ENCODE measurements at regions not wholly inside any gene's neighbourhood (a gene's known extent, or its start where the extent isn't known, plus 50 kb on each side); places are given as distances from the start of the nearest gene placed in this dataset.
"Not testable (repeated sequence)": the region's sequence is repeated elsewhere in the genome, so short reads cannot be mapped to it uniquely, and the experiment has no call there.

- Histone ChIP-seq H3K36me3 (ENCODE audit: insufficient read depth) (no peaks in the 10 kb centered on the region), H3K4me1 (ENCODE audit: insufficient read depth) (no peaks in the 10 kb centered on the region), H3K27ac (ENCODE audit: low read depth) (no peak overlapping the region), H3K4me3 (ENCODE audit: low read depth, low read length) (no peak overlapping the region)
- no peak for DNase-seq (ENCODE audit: extremely low spot score)
- WGBS: 52% methylated on average over 6 of the region's 6 CpGs
These were observed 75.1 kb upstream of the GNG12 start for GRCh38 chr1:67908250-67908936.

- not testable (repeated sequence) for H3K36me3 ChIP-seq (ENCODE audit: insufficient read depth); DNase-seq (ENCODE audit: extremely low spot score); H3K4me3 ChIP-seq (ENCODE audit: low read depth, low read length); H3K27ac ChIP-seq (ENCODE audit: low read depth); H3K4me1 ChIP-seq (ENCODE audit: insufficient read depth)
- WGBS: 67% methylated on average over 4 of the region's 4 CpGs
These were observed 74.2 kb upstream of the GNG12 start for GRCh38 chr1:67907467-67907866.

- H3K4me1 ChIP-seq (ENCODE audit: insufficient read depth); H3K36me3 ChIP-seq (ENCODE audit: insufficient read depth); H3K27ac ChIP-seq (ENCODE audit: low read depth); DNase-seq (ENCODE audit: extremely low spot score); H3K4me3 ChIP-seq (ENCODE audit: low read depth, low read length): not testable (repeated sequence)
- 90% methylated on average over 2 of the region's 2 CpGs for WGBS
These were observed 72.7 kb upstream of the GNG12 start for GRCh38 chr1:67906015-67906414.

DNA sequence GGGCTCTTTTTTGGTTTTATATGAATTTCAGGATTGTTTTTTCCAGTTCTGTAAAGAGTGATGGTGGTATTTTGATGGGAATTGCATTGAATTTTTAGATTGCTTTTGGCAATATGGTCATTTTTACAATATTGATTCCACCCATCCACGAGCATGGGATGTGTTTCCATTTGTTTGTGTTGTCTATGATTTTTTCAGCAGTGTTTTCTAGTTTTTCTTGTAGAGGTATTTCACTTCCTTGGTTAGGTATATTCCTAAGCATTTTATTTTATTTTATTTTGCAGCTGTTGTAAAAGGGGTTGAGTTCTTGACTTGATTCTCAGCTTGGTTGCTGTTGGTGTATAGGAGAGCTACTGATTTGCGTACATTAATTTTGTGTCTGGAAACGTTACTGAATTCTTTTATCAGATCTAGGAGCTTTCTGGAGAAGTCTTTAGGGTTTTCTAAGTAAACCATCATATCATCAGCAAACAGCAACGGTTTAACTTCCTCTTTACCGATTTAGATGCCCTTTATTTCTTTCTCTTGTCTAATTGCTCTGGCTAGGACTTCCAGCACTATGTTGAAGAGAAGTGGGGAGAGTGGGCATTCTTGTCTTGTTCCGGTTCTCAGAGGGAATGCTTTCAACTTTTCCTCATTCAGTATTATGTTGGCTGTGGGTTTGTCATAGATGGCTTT, 69.4 kb upstream of the GNG12 start:
- not testable (repeated sequence) for H3K27ac ChIP-seq (ENCODE audit: low read depth); H3K36me3 ChIP-seq (ENCODE audit: insufficient read depth); H3K4me3 ChIP-seq (ENCODE audit: low read depth, low read length); H3K4me1 ChIP-seq (ENCODE audit: insufficient read depth); DNase-seq (ENCODE audit: extremely low spot score)
- 79% methylated on average over 6 of the region's 6 CpGs for WGBS

DNA sequence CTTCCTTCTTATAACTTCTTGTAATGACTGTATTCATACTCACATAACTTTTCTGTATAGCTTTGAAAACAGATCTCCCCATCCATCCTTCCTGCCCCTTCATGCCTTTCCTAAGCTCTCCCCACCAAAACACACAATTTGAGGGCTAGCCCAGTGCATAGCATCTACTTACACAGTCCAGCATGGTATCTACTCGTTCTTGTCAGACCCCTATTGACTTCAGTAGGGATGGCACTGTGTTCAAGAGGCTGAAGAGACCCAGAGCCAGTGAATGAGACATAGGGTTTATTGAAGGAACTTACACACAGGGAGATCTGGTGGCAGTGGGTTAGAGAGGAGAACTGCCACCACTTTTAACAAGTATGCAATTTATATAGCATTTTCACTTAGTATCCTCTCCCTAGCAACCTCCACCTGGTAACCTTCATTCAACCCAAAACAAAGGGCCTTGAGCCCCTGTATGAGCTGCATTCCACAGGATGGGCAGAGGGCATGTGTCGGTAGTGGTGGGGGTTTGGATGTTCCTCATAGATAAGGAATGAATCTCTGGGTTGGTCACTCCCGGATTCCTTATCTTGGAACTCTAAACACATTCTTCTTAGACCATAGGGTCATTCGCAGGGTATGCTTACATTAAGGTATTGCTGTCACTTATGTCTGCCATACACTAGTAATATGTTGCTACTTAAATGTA, 64.9 kb upstream of the GNG12 start:
- WGBS: 59% methylated on average over 4 of the region's 4 CpGs
- DNase-seq (ENCODE audit: extremely low spot score): no peak
- no peak overlapping the region for H3K4me3 ChIP-seq (ENCODE audit: low read depth, low read length)
- no peak overlapping the region for H3K27ac ChIP-seq (ENCODE audit: low read depth)
- no peaks in the 10 kb centered on the region for H3K36me3 ChIP-seq (ENCODE audit: insufficient read depth)
- H3K4me1 ChIP-seq (ENCODE audit: insufficient read depth): no peaks in the 10 kb centered on the region

DNA sequence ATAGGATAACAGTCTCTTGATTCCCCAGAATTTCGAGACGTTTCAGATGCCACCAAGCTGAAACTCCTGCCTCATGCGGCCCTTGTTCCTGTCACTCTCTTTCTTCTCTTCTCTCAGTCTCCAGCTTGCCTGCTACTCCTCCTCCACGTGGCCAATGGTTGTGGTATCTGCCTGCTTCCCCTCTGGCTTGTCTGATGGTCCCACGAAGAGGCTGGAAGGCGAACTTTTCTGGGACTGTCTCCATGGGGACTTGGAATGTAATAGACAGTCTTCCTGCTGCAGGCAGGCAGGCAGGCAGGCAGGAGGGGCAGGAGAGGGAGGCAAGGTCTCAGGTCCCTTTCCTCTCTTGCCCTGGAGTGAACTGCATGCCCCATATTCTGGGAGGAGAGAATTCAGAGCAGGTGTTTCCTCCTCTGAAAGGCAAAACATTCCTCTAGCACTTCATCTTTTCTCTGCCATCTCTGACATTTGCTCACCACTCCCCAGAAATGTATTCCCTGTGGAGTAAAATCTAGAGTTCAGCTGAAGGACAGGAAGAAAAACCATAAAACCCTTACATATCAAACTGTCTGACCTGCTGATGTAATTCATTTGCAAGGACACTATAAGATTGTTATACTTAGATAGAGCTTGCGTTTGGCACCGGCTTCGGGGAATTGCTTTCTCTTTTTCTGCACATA, 64.1 kb upstream of the GNG12 start:
- DNase-seq (ENCODE audit: extremely low spot score): no peak
- Histone ChIP-seq H3K4me3 (ENCODE audit: low read depth, low read length) (no peak overlapping the region), H3K36me3 (ENCODE audit: insufficient read depth) (no peaks in the 10 kb centered on the region), H3K4me1 (ENCODE audit: insufficient read depth) (no peaks in the 10 kb centered on the region), H3K27ac (ENCODE audit: low read depth) (no peak overlapping the region)
- WGBS: 42% methylated on average over 9 of the region's 9 CpGs

- no peak for DNase-seq (ENCODE audit: extremely low spot score)
- Histone ChIP-seq H3K4me3 (ENCODE audit: low read depth, low read length) (no peak overlapping the region), H3K4me1 (ENCODE audit: insufficient read depth) (no peaks in the 10 kb centered on the region), H3K27ac (ENCODE audit: low read depth) (no peak overlapping the region), H3K36me3 (ENCODE audit: insufficient read depth) (no peaks in the 10 kb centered on the region)
- WGBS: 80% methylated on average over 6 of the region's 6 CpGs
These were observed 63.6 kb upstream of the GNG12 start for GRCh38 chr1:67896826-67897225.

DNA sequence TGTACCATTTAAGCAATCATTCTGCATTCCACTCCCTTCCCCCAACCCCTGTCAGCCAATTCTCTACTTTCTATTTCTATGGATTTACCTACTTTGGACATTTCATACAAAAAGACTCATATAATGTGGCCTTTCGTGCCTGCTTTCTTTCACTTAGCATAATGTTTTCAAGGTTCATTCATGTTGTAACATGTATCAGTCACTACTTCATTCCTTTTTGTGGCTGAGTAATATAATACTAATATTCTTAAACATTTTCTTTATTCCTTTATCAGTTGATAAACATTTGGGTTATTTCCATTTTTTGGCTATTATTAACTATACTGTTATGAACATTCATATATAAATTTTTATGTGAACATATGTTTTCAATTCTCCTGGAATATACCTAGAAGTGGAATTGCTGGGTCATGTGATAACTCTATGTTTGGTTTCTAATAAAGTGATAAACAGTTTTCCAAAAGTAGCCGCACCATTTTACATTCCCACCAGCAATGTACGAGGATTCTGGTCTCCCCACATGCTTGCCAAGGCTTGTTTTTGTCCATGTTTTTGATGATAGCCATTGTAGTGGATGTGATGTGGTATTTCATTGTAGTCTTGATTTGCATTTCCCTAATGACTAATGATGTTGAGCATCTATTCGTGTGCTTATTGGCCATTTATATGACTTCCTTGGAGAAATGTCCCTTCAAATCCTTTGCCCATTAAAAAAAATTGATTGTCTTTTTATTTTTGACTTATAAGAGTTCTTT, 61.9 kb upstream of the GNG12 start:
- no peak for DNase-seq (ENCODE audit: extremely low spot score)
- WGBS: 89% methylated on average over 4 of the region's 4 CpGs

GRCh38 chr1:67893126-67893495, 59.8 kb upstream of the GNG12 start:
- 80% methylated on average over 3 of the region's 3 CpGs for WGBS
- Histone ChIP-seq H3K4me1 (ENCODE audit: insufficient read depth) (no peaks in the 10 kb centered on the region), H3K27ac (ENCODE audit: low read depth) (no peak overlapping the region), H3K4me3 (ENCODE audit: low read depth, low read length) (no peak overlapping the region), H3K36me3 (ENCODE audit: insufficient read depth) (no peaks in the 10 kb centered on the region)
- DNase-seq (ENCODE audit: extremely low spot score): no peak

More for the DNA sequence above, 61.9 kb upstream of the GNG12 start:
- Histone ChIP-seq H3K36me3 (ENCODE audit: insufficient read depth) (no peaks in the 10 kb centered on the region), H3K4me3 (ENCODE audit: low read depth, low read length) (no peak overlapping the region), H3K27ac (ENCODE audit: low read depth) (no peak overlapping the region), H3K4me1 (ENCODE audit: insufficient read depth) (no peaks in the 10 kb centered on the region)

GRCh38 chr1:67892476-67893125, 59.3 kb upstream of the GNG12 start:
- H3K27ac ChIP-seq (ENCODE audit: low read depth): no peak overlapping the region
- H3K36me3 ChIP-seq (ENCODE audit: insufficient read depth): no peaks in the 10 kb centered on the region
- no peak for DNase-seq (ENCODE audit: extremely low spot score)
- H3K4me1 ChIP-seq (ENCODE audit: insufficient read depth): no peaks in the 10 kb centered on the region
- no peak overlapping the region for H3K4me3 ChIP-seq (ENCODE audit: low read depth, low read length)
- WGBS: 53% methylated on average over 3 of the region's 3 CpGs

- H3K36me3 ChIP-seq (ENCODE audit: insufficient read depth): no peaks in the 10 kb centered on the region
- no peak for DNase-seq (ENCODE audit: extremely low spot score)
- H3K4me3 ChIP-seq (ENCODE audit: low read depth, low read length): no peak overlapping the region
- no peak overlapping the region for H3K27ac ChIP-seq (ENCODE audit: low read depth)
- H3K4me1 ChIP-seq (ENCODE audit: insufficient read depth): no peaks in the 10 kb centered on the region
- WGBS: 94% methylated on average over 1 of the region's 1 CpG
These were observed 57.6 kb upstream of the GNG12 start for GRCh38 chr1:67890857-67891256.

DNA sequence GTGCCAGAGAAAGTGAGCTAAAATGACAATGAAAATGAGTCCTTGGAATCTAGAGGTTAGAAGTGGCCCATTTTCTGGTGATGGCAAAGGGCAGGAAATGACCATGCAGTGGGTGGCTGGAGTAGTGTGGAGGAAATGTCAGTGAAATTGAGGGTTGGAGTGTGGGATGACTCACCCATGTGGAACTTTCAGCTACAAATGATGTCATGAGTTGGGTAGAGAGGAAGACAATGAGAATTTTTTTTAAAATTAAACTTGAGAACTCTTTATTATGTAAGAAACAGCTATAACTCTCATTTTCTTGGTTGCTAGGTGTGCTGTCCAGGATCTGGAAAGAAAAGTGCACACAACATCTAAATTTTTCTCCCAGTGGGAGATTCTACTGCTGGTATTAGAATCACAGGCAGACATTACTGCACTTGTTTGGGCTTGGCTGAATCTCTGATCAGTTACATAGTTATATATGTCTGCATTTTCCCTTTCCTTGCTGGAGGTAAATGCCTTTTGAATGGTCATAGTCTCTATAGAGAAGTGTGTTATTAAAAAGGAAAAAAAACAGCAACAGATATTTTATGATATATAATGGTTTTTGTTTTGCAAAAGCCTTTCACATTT, 56.8 kb upstream of the GNG12 start:
- Histone ChIP-seq H3K27ac (ENCODE audit: low read depth) (no peak overlapping the region), H3K4me3 (ENCODE audit: low read depth, low read length) (no peak overlapping the region), H3K4me1 (ENCODE audit: insufficient read depth) (no peaks in the 10 kb centered on the region), H3K36me3 (ENCODE audit: insufficient read depth) (no peaks in the 10 kb centered on the region)
- no peak for DNase-seq (ENCODE audit: extremely low spot score)

Measured in urinary bladder (tissue), 3 donors.